Activated naive CD4-positive, alpha-beta T cell treated with anti-CD3 and anti-CD28 coated beads, Interleukin-2, amount 50 U/mL, for 16 hours (primary cell): ENCODE measurements at regions not wholly inside any gene's neighbourhood (a gene's known extent, or its start where the extent isn't known, plus 50 kb on each side); places are given as distances from the start of the nearest gene placed in this dataset.

Source experiments
- DNase-seq: peaks from one replicate; pipeline ENCODE4 v3.0.0-alpha.2; 2020

- DNase-seq, result no peak
These were observed 271.3 kb downstream of the DKK2 start for GRCh38 chr4:106764774-106765173.

- no peak for DNase-seq
These were observed 273.3 kb downstream of the DKK2 start for GRCh38 chr4:106762666-106763443.

- DNase-seq, result no peak
These were observed 282.7 kb downstream of the DKK2 start for GRCh38 chr4:106753426-106753825.

- DNase-seq, result no peak
These were observed 289.7 kb downstream of the DKK2 start for GRCh38 chr4:106746451-106746850.

GRCh38 chr4:106738121-106738520 is 298.0 kb downstream of the DKK2 start:
- DNase-seq, result no peak

GRCh38 chr4:106718548-106718947 is 317.6 kb downstream of the DKK2 start:
- DNase-seq, result no peak

- DNase-seq, result no peak
These were observed 319.0 kb downstream of the DKK2 start for GRCh38 chr4:106717091-106717490.

- no peak for DNase-seq
These were observed 320.3 kb downstream of the DKK2 start for GRCh38 chr4:106715825-106716224.

GRCh38 chr4:106708464-106708816 is 327.7 kb downstream of the DKK2 start:
- DNase-seq, result no peak

- no peak for DNase-seq
These were observed 328.2 kb downstream of the DKK2 start for GRCh38 chr4:106707776-106708463.

- DNase-seq, result no peak
These were observed 331.8 kb downstream of the DKK2 start for GRCh38 chr4:106704253-106704870.

- no peak for DNase-seq
These were observed 331.7 kb upstream of the GIMD1 start for GRCh38 chr4:106700321-106700720.

GRCh38 chr4:106698621-106699195 is 330.1 kb upstream of the GIMD1 start:
- DNase-seq, result no peak

GRCh38 chr4:106695501-106696262 is 327.1 kb upstream of the GIMD1 start:
- DNase-seq, result no peak

GRCh38 chr4:106694232-106694631 is 325.7 kb upstream of the GIMD1 start:
- no peak for DNase-seq

- DNase-seq, result no peak
These were observed 323.2 kb upstream of the GIMD1 start for GRCh38 chr4:106691749-106692148.

- DNase-seq, result no peak
These were observed 321.9 kb upstream of the GIMD1 start for GRCh38 chr4:106690487-106690886.

GRCh38 chr4:106687026-106687425 is 318.4 kb upstream of the GIMD1 start:
- no peak for DNase-seq

GRCh38 chr4:106681381-106681921 is 312.9 kb upstream of the GIMD1 start:
- DNase-seq, result no peak

GRCh38 chr4:106679063-106679462 is 310.5 kb upstream of the GIMD1 start:
- no peak for DNase-seq

GRCh38 chr4:106677213-106677612 is 308.6 kb upstream of the GIMD1 start:
- DNase-seq, result no peak

GRCh38 chr4:106676173-106676921 is 307.8 kb upstream of the GIMD1 start:
- DNase-seq, result no peak
